HG02870 (cell line): ENCODE measurements at regions not wholly inside any gene's neighbourhood (a gene's known extent, or its start where the extent isn't known, plus 50 kb on each side); places are given as distances from the start of the nearest gene placed in this dataset.
A peak's percentile ranks its signal among the peaks of the same experiment; 100 is the strongest.

Experiments
- ATAC-seq: cut with Tn5 transposase; IDR thresholded peaks from one replicate; pipeline ENCODE4 v1.9.1; 2021; ENCODE audit warnings: mild to moderate bottlenecking, moderate library complexity; ENCODE audit not compliant: unreplicated experiment

DNA sequence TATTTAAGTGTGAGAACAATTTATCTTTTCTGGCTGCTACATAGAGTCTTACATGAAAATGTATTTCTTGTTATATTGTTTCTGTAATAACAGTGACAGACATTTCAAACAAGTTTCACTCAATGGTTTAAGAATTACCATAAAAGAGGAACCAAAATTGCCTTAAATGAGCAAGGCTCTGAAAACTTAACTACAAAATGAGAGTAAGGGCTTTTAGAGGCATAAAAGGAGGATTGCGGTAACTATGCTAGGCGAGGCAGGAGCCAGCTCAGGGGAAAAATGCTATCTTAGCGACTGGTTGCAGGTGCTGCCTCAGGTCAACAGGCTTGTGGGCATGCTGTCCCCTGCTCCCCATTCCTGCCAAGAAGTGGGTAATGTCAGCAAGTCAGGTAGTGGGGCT is 81.7 kb upstream of the MSI2 start:
- peak; percentile 92 for ATAC-seq

- no peak for ATAC-seq
These were observed 77.5 kb upstream of the MSI2 start for GRCh38 chr17:57178839-57179238.

GRCh38 chr17:57182621-57183020 is 73.7 kb upstream of the MSI2 start:
- ATAC-seq = no peak

GRCh38 chr17:57186226-57187019 is 69.9 kb upstream of the MSI2 start:
- ATAC-seq = no peak

- ATAC-seq = no peak
These were observed 68.9 kb upstream of the MSI2 start for GRCh38 chr17:57187391-57187790.

DNA sequence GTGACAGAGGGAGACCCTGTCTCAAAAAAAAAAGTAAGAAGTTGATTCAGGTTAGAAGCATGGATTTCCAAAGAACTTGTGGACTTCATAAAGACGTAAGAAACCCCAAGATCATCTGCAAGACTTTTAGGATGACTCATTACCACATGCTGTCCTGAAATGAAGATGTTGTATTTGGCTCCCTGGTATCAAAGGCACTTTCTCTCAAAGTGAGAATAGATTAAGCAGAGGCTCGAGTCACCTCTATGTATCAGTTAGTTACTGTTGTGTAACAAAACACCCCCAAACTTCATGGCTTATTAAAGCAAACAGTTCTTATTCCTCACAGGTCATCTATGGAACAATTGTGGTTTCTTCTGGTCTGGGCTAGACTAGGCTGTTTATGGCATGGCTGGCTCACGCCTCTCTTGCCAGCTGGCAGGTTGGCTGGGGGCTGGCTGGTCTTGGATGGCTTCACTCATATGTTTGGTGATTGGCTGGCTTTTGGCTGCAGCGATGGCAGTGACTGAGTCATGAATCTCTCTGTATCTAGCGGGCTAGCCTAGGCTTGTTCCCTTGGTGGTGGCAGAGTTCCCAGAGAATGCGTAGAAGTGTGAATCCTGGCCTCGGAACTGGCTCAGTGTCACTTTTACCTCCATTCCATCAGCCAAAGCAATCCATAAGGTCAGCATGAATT is 60.4 kb upstream of the MSI2 start:
- no peak for ATAC-seq

GRCh38 chr17:57197466-57198071 is 58.8 kb upstream of the MSI2 start:
- no peak for ATAC-seq

DNA sequence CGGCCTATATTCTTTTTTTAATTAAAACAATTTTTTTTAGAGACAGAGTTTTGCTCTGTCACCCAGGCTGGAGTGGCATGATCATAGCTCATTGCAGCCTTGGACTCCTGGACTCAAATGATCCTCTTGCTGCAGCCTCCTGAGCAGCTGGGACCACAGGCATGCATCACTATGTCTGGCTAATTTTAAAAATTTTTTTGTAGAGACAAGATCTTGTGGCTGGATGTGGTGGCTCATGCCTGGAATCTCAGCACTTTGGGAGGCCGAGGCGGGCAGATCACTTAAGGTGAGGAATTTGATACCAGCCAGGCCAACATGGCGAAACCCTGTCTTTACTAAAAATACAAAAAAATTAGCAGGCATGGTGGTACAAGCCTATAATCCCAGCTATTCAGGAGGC is 54.8 kb upstream of the MSI2 start:
- ATAC-seq = no peak

- no peak for ATAC-seq
These were observed 53.3 kb upstream of the MSI2 start for GRCh38 chr17:57203040-57203439.
